ENCODE measurements at regions not wholly inside any gene's neighbourhood (a gene's known extent, or its start where the extent isn't known, plus 50 kb on each side); places are given as distances from the start of the nearest gene placed in this dataset.

DNA sequence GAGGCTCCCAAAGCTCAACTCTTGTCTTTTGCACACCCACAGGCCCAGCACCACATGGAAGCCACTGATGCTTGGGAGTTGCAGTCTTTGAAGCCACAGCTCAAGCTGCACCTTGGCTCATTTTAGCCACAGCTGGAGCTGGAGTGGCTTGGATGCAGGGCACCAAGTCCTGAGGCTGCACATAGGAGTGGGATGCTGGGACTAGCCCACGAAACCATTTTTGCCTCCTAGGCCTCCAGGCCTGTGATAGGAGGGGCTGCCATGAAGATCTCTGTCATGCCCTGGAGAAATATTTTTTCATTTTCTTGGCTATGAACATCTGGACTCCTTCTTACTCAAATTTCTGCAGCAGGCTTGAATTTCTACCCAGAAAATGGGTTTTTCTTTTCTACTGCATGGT is 438.5 kb upstream of the TNC start:
- TF ChIP-seq CHD4 (IDR thresholded peaks at IDR 0.05; ENCODE audit: borderline replicate concordance) (no peak), RFX5 (IDR thresholded peaks at IDR 0.05) (no peak), POLR2A (IDR thresholded peaks at IDR 0.05; ENCODE audit: low read length) (no peak)
- TF ChIP-seq, protein P1, sequence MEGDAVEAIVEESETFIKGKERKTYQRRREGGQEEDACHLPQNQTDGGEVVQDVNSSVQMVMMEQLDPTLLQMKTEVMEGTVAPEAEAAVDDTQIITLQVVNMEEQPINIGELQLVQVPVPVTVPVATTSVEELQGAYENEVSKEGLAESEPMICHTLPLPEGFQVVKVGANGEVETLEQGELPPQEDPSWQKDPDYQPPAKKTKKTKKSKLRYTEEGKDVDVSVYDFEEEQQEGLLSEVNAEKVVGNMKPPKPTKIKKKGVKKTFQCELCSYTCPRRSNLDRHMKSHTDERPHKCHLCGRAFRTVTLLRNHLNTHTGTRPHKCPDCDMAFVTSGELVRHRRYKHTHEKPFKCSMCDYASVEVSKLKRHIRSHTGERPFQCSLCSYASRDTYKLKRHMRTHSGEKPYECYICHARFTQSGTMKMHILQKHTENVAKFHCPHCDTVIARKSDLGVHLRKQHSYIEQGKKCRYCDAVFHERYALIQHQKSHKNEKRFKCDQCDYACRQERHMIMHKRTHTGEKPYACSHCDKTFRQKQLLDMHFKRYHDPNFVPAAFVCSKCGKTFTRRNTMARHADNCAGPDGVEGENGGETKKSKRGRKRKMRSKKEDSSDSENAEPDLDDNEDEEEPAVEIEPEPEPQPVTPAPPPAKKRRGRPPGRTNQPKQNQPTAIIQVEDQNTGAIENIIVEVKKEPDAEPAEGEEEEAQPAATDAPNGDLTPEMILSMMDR (IDR thresholded peaks at IDR 0.05) = no peak
